ENCODE measurements at regions not wholly inside any gene's neighbourhood (a gene's known extent, or its start where the extent isn't known, plus 50 kb on each side); places are given as distances from the start of the nearest gene placed in this dataset.

- H3K36me3 ChIP-seq (ENCODE audit: control insufficient read depth, insufficient read depth, low read length) = no peaks in the 10 kb centered on the region
- no peak overlapping the region for H3K4me3 ChIP-seq (ENCODE audit: low read length)
- H3K27ac ChIP-seq (ENCODE audit: low read length) = no peak overlapping the region
- TF ChIP-seq, protein P1, sequence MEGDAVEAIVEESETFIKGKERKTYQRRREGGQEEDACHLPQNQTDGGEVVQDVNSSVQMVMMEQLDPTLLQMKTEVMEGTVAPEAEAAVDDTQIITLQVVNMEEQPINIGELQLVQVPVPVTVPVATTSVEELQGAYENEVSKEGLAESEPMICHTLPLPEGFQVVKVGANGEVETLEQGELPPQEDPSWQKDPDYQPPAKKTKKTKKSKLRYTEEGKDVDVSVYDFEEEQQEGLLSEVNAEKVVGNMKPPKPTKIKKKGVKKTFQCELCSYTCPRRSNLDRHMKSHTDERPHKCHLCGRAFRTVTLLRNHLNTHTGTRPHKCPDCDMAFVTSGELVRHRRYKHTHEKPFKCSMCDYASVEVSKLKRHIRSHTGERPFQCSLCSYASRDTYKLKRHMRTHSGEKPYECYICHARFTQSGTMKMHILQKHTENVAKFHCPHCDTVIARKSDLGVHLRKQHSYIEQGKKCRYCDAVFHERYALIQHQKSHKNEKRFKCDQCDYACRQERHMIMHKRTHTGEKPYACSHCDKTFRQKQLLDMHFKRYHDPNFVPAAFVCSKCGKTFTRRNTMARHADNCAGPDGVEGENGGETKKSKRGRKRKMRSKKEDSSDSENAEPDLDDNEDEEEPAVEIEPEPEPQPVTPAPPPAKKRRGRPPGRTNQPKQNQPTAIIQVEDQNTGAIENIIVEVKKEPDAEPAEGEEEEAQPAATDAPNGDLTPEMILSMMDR (IDR thresholded peaks at IDR 0.05) = no peak
- Mint-ChIP-seq H3K4me3 (no peak overlapping the region), H3K27me3 (ENCODE audit: low read depth in 2 of 2) (no peaks in the 10 kb centered on the region), H3K9me3 (no peaks in the 10 kb centered on the region), H3K27ac (no peak overlapping the region), H3K4me1 (peaks cover 7 to 16% of the 10 kb centered on the region in 2 donors), H3K36me3 (no peaks in the 10 kb centered on the region)
- no peaks in the 10 kb centered on the region for H3K27me3 ChIP-seq (ENCODE audit: control insufficient read depth, insufficient read depth, low read length)
- WGBS (ENCODE audit: insufficient coverage) = 96% methylated on average over 2 of the region's 3 CpGs
- no peaks in the 10 kb centered on the region for H3K9me3 ChIP-seq (ENCODE audit: control insufficient read depth, insufficient read depth, low read length)
- DNase-seq = no peak
- ATAC-seq = no peak
- intact Hi-C loops (cut with micrococcal nuclease) = no loop called here
- no peaks in the 10 kb centered on the region for H3K4me1 ChIP-seq (ENCODE audit: control insufficient read depth, insufficient read depth, low read length)
These were observed 358.9 kb downstream of the ZEB2 start for GRCh38 chr2:144161061-144161460.

GRCh38 chr2:144159240-144159639, 360.7 kb downstream of the ZEB2 start:
- TF ChIP-seq, protein P1 (IDR thresholded peaks at IDR 0.05) = no peak
- H3K27ac Mint-ChIP-seq = no peak overlapping the region

DNA sequence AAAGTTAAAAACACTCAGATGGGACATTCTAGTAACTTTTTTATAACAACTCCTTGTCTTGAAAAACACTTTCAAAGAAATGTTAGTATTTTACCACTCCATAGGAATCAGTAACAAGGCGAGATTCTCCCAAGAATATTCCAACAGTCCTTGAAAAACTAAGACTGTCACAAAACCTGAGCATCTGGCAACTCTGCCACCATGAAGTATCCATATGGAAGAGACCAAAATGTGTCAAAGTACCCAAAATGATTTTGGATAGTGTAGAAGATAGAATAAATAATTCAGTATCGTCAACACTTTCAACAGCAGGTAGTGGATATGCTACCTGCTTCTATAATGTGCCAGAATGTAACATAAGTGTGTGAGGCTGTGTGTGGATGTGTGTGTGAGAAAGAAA, 361.8 kb downstream of the ZEB2 start:
- H3K4me3 Mint-ChIP-seq = no peak overlapping the region
- H3K4me1 ChIP-seq (ENCODE audit: control insufficient read depth, insufficient read depth, low read length) = no peaks in the 10 kb centered on the region
- H3K4me3 ChIP-seq (ENCODE audit: low read length) = no peak overlapping the region
- no peaks in the 10 kb centered on the region for H3K9me3 Mint-ChIP-seq
- WGBS (ENCODE audit: insufficient coverage) = 96% methylated on average over 2 of the region's 2 CpGs
- TF ChIP-seq, protein P1 (IDR thresholded peaks at IDR 0.05) = no peak
- no peak for ATAC-seq
- no peaks in the 10 kb centered on the region for H3K9me3 ChIP-seq (ENCODE audit: control insufficient read depth, insufficient read depth, low read length)
- H3K27me3 Mint-ChIP-seq (ENCODE audit: low read depth in 2 of 2) = no peaks in the 10 kb centered on the region
- H3K27ac ChIP-seq (ENCODE audit: low read length) = no peak overlapping the region
- H3K27me3 ChIP-seq (ENCODE audit: control insufficient read depth, insufficient read depth, low read length) = no peaks in the 10 kb centered on the region
- DNase-seq = no peak
- no peak overlapping the region for H3K27ac Mint-ChIP-seq
- peaks cover 7 to 16% of the 10 kb centered on the region in 2 donors for H3K4me1 Mint-ChIP-seq
- no peaks in the 10 kb centered on the region for H3K36me3 Mint-ChIP-seq
- intact Hi-C loops (cut with micrococcal nuclease) = no loop called here
- no peaks in the 10 kb centered on the region for H3K36me3 ChIP-seq (ENCODE audit: control insufficient read depth, insufficient read depth, low read length)

More at GRCh38 chr2:144159240-144159639, 360.7 kb downstream of the ZEB2 start:
- ATAC-seq = no peak
- no peaks in the 10 kb centered on the region for H3K27me3 ChIP-seq (ENCODE audit: control insufficient read depth, insufficient read depth, low read length)
- 100% methylated on average over 3 of the region's 4 CpGs for WGBS (ENCODE audit: insufficient coverage)
- peaks cover 7 to 16% of the 10 kb centered on the region in 2 donors for H3K4me1 Mint-ChIP-seq
- intact Hi-C loops (cut with micrococcal nuclease) = no loop called here
- H3K36me3 ChIP-seq (ENCODE audit: control insufficient read depth, insufficient read depth, low read length) = no peaks in the 10 kb centered on the region
- H3K4me3 Mint-ChIP-seq = no peak overlapping the region
- H3K4me3 ChIP-seq (ENCODE audit: low read length) = no peak overlapping the region
- H3K27me3 Mint-ChIP-seq (ENCODE audit: low read depth in 2 of 2) = no peaks in the 10 kb centered on the region
- no peaks in the 10 kb centered on the region for H3K9me3 Mint-ChIP-seq
- no peaks in the 10 kb centered on the region for H3K36me3 Mint-ChIP-seq
- H3K27ac ChIP-seq (ENCODE audit: low read length) = no peak overlapping the region
- H3K4me1 ChIP-seq (ENCODE audit: control insufficient read depth, insufficient read depth, low read length) = no peaks in the 10 kb centered on the region
- DNase-seq = no peak
- no peaks in the 10 kb centered on the region for H3K9me3 ChIP-seq (ENCODE audit: control insufficient read depth, insufficient read depth, low read length)

Data from natural killer cell (primary cell).